Activated naive CD4-positive, alpha-beta T cell (primary cell): ENCODE measurements at regions not wholly inside any gene's neighbourhood (a gene's known extent, or its start where the extent isn't known, plus 50 kb on each side); places are given as distances from the start of the nearest gene placed in this dataset.

ENCODE experiments used
- DNase-seq, 4 experiments: peaks; one replicate each; lab custom pipeline; 2025; lab: John Stamatoyannopoulos, UW

DNA sequence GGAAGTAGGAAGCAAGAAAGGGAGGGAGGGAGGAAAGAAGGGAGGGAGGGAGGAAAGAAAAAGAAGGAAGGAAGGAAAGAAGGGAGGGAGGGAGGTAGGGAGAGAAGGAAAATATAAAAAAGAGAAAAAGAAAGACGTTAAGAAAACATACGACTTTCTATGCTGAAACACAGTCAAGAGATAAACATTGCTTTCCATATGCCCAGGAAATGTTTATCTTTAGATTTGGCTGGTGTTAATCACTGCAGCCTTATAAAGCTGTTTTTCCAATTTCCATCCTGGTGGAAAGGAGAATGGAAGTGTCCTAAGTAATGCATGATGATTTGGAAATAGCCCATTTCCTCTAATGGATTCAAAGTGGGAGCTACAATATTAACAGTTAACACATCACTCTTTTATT is 524.3 kb downstream of the MTRR start:
- no peak for DNase-seq

DNA sequence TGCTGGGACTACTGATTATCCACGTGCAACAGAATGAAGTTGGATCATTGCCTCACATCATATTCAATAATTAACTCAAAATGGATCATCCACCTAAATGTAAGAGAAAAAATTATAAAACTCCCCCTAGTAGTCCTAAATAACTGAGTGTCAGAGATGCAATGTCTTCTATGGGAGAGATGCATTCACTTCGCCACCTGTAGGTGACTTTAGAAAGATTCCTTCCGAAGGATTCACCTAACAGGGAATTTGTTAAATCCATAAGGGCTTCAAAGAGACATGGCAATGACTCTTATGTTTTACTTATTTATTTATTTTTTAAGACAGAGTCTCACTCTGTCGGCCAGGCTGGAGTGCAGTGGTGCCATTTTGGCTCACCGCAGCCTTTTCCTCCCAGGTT is 526.0 kb downstream of the MTRR start:
- no peak for DNase-seq

GRCh38 chr5:8396246-8396645 is 527.3 kb downstream of the MTRR start:
- no peak for DNase-seq

DNA sequence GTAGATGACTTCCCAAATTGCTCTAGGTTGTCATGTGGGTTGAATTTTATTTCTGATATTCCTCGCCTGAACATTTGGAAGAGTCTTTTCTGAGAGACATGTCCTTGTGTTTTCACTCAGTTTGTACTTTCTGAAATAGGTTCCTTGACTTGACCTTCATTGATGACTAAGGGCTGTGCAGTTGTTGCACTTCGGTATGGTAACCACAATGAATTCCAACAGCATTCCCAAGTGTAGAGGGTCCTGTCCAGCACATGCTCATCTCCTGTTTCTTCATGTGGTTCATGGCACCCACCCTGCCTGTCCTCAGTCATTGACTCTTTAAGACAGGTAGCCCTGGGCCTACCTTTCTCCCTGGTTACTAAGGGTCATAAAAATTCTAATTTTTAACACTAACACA is 527.8 kb downstream of the MTRR start:
- no peak for DNase-seq

- no peak for DNase-seq
Observed at GRCh38 chr5:8399471-8399870, 530.5 kb downstream of the MTRR start.

GRCh38 chr5:8408258-8408657 is 539.3 kb downstream of the MTRR start:
- DNase-seq = no peak

DNA sequence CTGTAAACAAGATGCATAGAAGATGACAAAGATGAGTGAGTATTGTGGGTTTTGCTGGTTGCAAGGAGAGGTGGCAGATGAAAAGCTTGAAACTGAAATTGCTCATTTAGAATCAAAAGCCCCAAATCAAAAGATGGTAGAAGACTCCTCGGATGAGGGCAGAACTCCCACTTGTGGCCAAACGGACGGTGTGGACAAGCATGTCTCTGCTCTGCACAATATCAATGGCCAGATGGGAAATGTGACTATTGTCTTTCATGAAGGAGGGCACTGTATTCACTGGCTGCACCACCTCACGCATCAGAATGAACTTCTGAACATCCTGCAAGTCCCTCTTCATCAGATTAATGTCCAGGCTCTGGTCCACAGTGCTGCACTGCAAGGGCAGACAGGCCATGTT is 541.7 kb downstream of the MTRR start:
- no peak for DNase-seq

DNA sequence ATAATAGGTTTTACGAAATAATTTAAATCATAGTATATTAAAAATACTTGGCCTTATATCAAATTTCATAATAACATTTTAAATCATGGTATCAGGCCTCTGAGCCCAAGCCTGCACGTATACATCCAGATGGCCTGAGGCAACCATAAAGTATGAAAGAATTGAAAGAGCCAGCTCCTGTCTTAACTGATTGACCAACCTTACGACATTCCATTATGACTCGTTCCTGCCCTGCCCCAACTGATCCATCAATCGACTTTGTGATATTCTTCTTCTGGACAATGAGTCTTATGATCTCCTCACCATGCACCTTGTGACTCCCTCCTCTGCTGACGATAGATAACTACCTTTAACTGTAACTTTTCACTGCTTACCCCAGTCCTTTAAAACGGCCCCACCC is 545.0 kb downstream of the MTRR start:
- no peak for DNase-seq

DNA sequence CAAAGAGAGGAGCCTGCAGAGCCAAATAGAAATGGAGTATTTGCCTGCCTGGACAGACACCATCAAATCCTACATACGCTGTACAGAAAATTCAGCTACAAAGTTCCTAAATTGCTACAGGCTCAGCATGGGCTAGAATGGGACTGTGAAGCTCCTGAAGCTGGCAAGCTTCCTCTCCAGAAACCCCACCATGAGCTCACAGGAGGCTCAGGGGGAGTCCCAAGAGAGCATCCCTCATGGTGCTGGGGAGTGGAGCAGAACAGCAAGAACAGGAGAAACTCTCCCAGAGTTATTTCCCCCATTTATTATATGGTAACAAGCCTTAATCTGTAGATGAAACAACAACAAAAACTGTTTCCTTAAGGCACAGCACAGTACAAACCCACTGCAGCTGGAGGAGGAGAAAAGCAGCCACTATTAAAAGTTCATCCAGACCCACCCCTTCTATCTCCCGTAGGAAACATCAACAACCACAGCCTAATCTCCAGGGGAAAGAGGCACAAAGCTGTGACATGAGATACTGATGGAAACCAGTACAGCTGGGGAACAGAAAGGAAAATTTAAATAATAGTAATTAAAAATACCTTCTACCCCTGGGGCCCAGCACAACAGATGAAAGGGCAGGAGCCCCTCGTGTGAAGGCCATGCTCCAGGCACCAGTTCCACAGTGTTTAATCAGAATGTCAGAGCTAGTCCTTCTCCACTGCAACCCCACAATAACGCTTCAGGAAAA is 548.5 kb downstream of the MTRR start:
- DNase-seq = no peak

- DNase-seq = no peak
Observed at GRCh38 chr5:8418049-8418426, 549.1 kb downstream of the MTRR start.

GRCh38 chr5:8429778-8430758 is 561.1 kb downstream of the MTRR start:
- DNase-seq = no peak

- no peak for DNase-seq
Observed at GRCh38 chr5:8434501-8434900, 565.6 kb downstream of the MTRR start.

DNA sequence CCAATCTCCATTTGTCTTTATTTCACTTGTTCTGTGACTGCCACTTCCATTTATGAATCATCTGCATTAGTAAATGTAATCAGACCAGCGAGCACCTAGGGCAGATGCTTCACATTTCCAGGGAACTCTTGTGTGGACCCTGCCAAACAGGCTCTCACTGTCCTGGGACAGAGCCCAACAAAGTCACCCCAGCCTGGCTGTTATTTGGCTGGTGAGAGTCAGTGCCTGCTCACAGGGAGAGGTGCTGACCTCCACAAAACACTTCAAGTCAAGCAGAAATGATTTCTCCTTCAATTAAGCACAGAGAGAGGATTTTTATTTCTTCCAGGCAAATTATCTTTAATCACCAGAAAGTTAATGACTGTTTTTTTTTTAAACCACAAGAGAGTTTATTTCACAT is 568.0 kb downstream of the MTRR start:
- DNase-seq = no peak

GRCh38 chr5:8445139-8445538 is 576.2 kb downstream of the MTRR start:
- DNase-seq = no peak

GRCh38 chr5:8446179-8446578 is 577.2 kb downstream of the MTRR start:
- DNase-seq = no peak

GRCh38 chr5:8456846-8457186 is 587.9 kb downstream of the MTRR start:
- no peak for DNase-seq

DNA sequence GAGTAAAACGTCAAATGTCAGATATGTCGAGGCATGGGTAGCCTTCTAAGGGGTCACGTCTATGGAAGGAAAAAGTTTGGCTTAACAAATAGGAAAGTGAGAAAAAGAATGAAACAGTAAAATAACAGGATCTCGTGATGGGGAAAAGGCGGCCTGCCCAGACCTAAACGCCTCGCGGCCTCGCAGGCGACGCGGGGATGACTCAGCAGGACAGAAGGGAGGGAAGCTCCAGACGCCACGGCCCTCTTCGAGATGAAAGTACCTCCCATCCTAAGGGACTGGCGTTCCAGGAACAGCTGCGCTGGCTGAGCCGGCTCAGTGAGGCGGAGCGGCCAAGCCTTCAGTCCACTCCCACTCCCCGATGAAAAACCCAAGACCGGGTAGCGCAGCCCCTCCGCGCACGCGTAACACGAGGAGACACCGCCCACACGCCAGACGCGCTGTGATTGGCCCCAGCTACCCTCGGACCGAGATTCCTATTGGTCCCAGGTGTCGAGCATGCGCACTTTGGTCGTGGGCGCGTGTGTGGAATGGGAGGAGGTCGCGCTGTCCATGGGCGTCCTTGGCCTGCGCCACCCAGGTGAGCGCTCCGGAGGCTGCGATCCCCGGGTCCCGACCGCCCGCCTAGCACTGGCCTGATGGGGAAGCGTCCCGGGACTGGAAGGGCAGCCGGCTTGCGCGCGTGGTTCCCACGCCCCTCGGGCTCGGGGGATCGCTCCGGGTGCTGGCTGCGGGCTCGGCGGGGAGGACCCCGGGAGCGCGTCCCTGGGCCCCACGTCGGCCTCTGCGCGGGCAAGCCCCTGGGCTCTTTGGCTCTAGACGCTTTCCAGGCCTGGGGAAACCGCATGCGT is 588.5 kb downstream of the MTRR start:
- DNase-seq = peak; percentile 52 to 76 (median 70)

DNA sequence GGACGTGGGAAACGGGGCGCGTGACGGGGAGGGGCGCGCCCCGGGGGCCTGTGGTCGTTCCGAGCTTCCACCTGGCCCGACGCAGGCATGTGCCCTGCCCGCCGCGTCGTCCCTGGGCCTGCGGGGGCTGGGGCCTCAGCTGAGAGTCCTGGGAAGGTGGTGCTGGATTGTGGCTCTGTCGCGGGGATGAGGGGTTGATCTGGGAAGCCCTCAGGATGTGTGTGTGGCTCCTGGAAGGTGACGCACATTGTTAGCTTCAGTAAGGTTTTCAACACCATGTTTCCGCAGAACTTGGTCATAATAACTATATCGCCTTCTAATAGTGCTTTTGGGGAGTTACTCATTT is 589.1 kb downstream of the MTRR start:
- DNase-seq = no peak

GRCh38 chr5:8461543-8461942 is 592.6 kb downstream of the MTRR start:
- no peak for DNase-seq

DNA sequence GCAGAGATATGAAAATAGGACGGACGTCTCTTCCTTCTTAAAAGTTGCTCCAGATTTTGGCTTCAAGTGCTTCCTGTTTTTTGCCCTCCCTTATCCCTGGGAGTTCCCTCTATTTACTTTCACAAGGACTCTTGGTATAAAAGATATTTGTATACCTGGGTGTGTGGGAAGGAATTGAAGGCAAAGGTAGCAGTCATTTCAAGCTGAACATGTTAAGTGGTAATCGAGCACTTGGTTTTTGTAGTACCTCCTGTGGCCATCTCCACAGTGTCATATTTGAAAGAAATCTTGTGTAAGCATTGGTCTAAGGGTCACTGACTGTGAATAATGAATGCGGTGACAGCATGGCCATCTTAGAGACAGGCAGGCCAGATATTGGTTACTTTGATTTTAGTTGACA is 593.6 kb downstream of the MTRR start:
- no peak for DNase-seq

GRCh38 chr5:8470489-8470888 is 601.5 kb downstream of the MTRR start:
- no peak for DNase-seq

DNA sequence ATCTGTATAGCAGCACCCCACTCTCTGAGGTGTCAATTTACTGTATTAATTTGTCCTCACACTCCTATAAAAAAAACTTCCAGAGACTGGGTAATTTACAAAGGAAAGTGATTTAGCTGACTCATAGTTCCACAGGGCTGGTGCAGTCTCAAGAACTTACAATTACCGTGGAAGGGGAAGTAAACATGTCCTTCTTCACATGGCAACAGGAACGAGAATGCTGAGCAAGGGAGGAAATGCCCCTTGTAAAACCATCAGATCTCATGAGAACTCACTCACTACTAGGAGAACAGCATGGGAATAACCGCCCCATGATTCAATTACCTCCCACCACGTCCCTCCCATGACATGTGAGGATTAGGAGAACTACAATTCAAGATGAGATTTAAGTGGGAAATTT is 602.6 kb downstream of the MTRR start:
- DNase-seq = no peak

GRCh38 chr5:8473016-8473415 is 604.1 kb downstream of the MTRR start:
- DNase-seq = no peak
